Left lobe of liver (tissue), 2 donors: ENCODE measurements at regions not wholly inside any gene's neighbourhood (a gene's known extent, or its start where the extent isn't known, plus 50 kb on each side); places are given as distances from the start of the nearest gene placed in this dataset.

Experiments
- ATAC-seq: fragments of 200-7000 bp; cut with Tn5 transposase; one replicate; pipeline ENCODE4 v1.9.1; 2020; ENCODE audit warnings: mild to moderate bottlenecking, moderate library complexity
- DNase-seq: peaks from one replicate; pipeline ENCODE4 v3.0.0-alpha.2; 2020; ENCODE audit warnings: low spot score
- donor health status: DM: no; HTN: no; CAD: no; lungs with moderate emphysema.
- donor health status: DM: no; HTN: yes; CAD: no.

- ATAC-seq (no peak), DNase-seq (no peak)
Measured at GRCh38 chr11:45062115-45062514, 84.3 kb upstream of the PRDM11 start.

GRCh38 chr11:45062974-45063635 lies 83.3 kb upstream of the PRDM11 start:
- DNase-seq (no peak), ATAC-seq (no peak)

GRCh38 chr11:45063669-45064068 lies 82.8 kb upstream of the PRDM11 start:
- ATAC-seq: no peak

GRCh38 chr11:45067966-45068365 lies 78.5 kb upstream of the PRDM11 start:
- DNase-seq: no peak
- no peak for ATAC-seq

More at GRCh38 chr11:45063669-45064068, 82.8 kb upstream of the PRDM11 start:
- DNase-seq: no peak

GRCh38 chr11:45071232-45071631 lies 75.2 kb upstream of the PRDM11 start:
- ATAC-seq (no peak), DNase-seq (no peak)

- DNase-seq (no peak), ATAC-seq (peak; percentile 44)
Measured at GRCh38 chr11:45073685-45074141, 72.7 kb upstream of the PRDM11 start.

GRCh38 chr11:45075519-45075918 lies 70.9 kb upstream of the PRDM11 start:
- ATAC-seq: no peak
- DNase-seq: no peak

- ATAC-seq (no peak), DNase-seq (no peak)
Measured at GRCh38 chr11:45075952-45076351, 70.5 kb upstream of the PRDM11 start.

- no peak for DNase-seq
- no peak for ATAC-seq
Measured at GRCh38 chr11:45076761-45077160, 69.7 kb upstream of the PRDM11 start.

GRCh38 chr11:45078236-45079074 lies 68.0 kb upstream of the PRDM11 start:
- no peak for DNase-seq
- ATAC-seq: no peak

- DNase-seq (no peak), ATAC-seq (peak; percentile 10)
Measured at GRCh38 chr11:45079075-45079444, 67.4 kb upstream of the PRDM11 start.

- DNase-seq: no peak
- ATAC-seq: no peak
Measured at GRCh38 chr11:45079567-45079942, 66.9 kb upstream of the PRDM11 start.

- no peak for DNase-seq
- peak; percentile 54 for ATAC-seq
Measured at GRCh38 chr11:45079943-45080719, 66.3 kb upstream of the PRDM11 start.

- no peak for DNase-seq
- peak; percentile 29 for ATAC-seq
Measured at GRCh38 chr11:45082744-45083543, 63.5 kb upstream of the PRDM11 start.

- no peak for DNase-seq
- ATAC-seq: peak; percentile 72
Measured at GRCh38 chr11:45083544-45084087, 62.8 kb upstream of the PRDM11 start.

GRCh38 chr11:45085646-45086501 lies 60.6 kb upstream of the PRDM11 start:
- ATAC-seq: no peak
- no peak for DNase-seq

GRCh38 chr11:45086526-45086925 lies 59.9 kb upstream of the PRDM11 start:
- DNase-seq: no peak
- ATAC-seq: no peak

GRCh38 chr11:45087086-45087899 lies 59.1 kb upstream of the PRDM11 start:
- ATAC-seq: no peak
- no peak for DNase-seq

- DNase-seq (no peak), ATAC-seq (no peak)
Measured at GRCh38 chr11:45087900-45088160, 58.6 kb upstream of the PRDM11 start.
